HG02571 (cell line): ENCODE measurements at regions not wholly inside any gene's neighbourhood (a gene's known extent, or its start where the extent isn't known, plus 50 kb on each side); places are given as distances from the start of the nearest gene placed in this dataset.
"Not testable (repeated sequence)": the region's sequence is repeated elsewhere in the genome, so short reads cannot be mapped to it uniquely, and the experiment has no call there.

ENCODE experiments used
- ATAC-seq: cut with Tn5 transposase; IDR thresholded peaks from one replicate; pipeline ENCODE4 v1.9.1; 2021; ENCODE audit warnings: mild to moderate bottlenecking, moderate library complexity; ENCODE audit not compliant: unreplicated experiment

- ATAC-seq, result peak; percentile 5
Measured at GRCh38 chr20:53652859-53653517, 59.3 kb upstream of the ZNF217 start.

GRCh38 chr20:53652090-53652858 lies 58.6 kb upstream of the ZNF217 start:
- peak; percentile 61 for ATAC-seq

GRCh38 chr20:53649493-53649892 lies 55.9 kb upstream of the ZNF217 start:
- ATAC-seq, result not testable (repeated sequence)

GRCh38 chr20:53647286-53647821 lies 53.7 kb upstream of the ZNF217 start:
- ATAC-seq, result no peak

GRCh38 chr20:53646550-53646949 lies 52.9 kb upstream of the ZNF217 start:
- ATAC-seq, result no peak

- no peak for ATAC-seq
Measured at GRCh38 chr20:53645582-53645897, 51.9 kb upstream of the ZNF217 start.

- ATAC-seq, result not testable (repeated sequence)
Measured at GRCh38 chr20:53644108-53644507, 50.5 kb upstream of the ZNF217 start.
